ENCODE measurements at regions not wholly inside any gene's neighbourhood (a gene's known extent, or its start where the extent isn't known, plus 50 kb on each side); places are given as distances from the start of the nearest gene placed in this dataset.

DNA sequence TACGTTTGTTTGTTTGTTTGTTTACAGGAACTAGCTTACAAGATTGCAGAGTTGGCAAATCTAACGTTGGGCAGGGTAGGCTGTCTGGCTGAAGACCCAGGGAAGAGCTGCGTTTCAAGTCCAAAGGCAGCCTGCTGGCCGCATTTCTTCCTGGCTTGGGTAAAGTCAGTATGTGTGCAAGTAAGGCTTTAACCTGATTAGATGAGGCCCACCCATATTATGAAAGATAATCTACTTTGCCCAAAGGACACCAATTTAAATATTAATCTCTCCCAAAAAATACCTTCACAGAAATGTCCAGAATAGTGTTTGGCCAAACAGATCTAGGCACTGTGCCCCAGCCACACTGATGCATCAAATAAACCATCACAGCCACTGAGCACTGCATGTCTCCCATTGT, 228.9 kb upstream of the HABP2 start:
- H3K27ac Mint-ChIP-seq (ENCODE audit: unreplicated experiment) = no peak overlapping the region
- no peak for DNase-seq (ENCODE audit: extremely low spot score, unreplicated experiment)
- H3K36me3 Mint-ChIP-seq (ENCODE audit: unreplicated experiment) = no peaks in the 10 kb centered on the region
- H3K4me3 Mint-ChIP-seq (ENCODE audit: unreplicated experiment) = no peak overlapping the region
- no peaks in the 10 kb centered on the region for H3K9me3 Mint-ChIP-seq (ENCODE audit: unreplicated experiment)
- no peak for TF ChIP-seq CTCF (IDR thresholded peaks at IDR 0.05)
- peaks cover 58% of the 10 kb centered on the region for H3K4me1 Mint-ChIP-seq (ENCODE audit: unreplicated experiment)
- H3K27me3 Mint-ChIP-seq (ENCODE audit: unreplicated experiment) = no peaks in the 10 kb centered on the region

DNA sequence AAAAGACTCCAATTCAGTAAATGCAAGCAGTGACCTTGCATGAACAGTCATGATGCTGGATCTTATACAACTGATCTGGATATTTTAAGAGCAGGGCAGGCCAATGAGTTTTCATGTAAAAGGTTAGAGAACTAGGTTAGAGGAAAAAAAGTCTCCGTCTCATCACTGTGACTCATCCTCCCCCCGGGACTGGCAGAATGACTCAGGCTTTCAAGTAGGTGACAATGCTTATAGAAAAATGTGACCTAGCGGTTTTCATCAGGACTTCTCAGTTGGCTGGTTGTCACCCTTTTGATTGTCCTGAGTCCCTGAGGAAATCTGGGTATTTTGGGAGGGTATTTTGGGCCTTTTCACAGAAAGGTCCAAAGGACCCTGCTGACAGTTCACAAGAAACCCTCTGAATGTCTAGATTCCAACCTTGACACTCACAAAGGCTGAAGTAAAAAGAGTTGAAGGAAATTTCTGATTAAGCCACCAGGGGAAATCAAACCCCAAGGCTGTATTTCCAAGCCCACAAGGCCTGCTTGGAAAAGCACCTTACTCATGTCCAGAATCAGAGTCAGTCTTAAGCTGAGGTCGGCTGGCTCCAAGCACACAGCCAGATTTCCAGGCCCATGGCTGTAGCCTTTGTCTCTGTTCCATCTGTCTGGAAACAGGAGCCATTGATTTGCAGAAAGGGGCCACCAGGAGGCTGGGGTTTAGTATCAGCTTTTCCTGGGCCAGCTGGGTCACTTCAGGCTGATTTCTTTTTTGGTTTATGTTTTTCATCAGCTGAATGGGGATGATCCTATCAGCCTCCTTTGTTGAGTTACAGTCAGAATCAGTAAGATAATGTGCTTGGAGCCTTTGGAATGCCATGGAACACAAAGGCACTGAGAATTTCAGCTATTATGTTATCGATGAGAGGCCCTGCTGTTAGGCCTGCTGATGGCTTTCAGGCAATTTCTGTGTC, 226.4 kb upstream of the HABP2 start:
- Mint-ChIP-seq H3K27me3 (ENCODE audit: unreplicated experiment) (no peaks in the 10 kb centered on the region), H3K36me3 (ENCODE audit: unreplicated experiment) (no peaks in the 10 kb centered on the region), H3K4me3 (ENCODE audit: unreplicated experiment) (no peak overlapping the region), H3K4me1 (ENCODE audit: unreplicated experiment) (peaks cover 44% of the 10 kb centered on the region), H3K9me3 (ENCODE audit: unreplicated experiment) (no peaks in the 10 kb centered on the region), H3K27ac (ENCODE audit: unreplicated experiment) (peak overlapping the region; percentile 89)
- peak; percentile 45 for TF ChIP-seq CTCF (IDR thresholded peaks at IDR 0.05)
- DNase-seq (ENCODE audit: extremely low spot score, unreplicated experiment) = no peak

DNA sequence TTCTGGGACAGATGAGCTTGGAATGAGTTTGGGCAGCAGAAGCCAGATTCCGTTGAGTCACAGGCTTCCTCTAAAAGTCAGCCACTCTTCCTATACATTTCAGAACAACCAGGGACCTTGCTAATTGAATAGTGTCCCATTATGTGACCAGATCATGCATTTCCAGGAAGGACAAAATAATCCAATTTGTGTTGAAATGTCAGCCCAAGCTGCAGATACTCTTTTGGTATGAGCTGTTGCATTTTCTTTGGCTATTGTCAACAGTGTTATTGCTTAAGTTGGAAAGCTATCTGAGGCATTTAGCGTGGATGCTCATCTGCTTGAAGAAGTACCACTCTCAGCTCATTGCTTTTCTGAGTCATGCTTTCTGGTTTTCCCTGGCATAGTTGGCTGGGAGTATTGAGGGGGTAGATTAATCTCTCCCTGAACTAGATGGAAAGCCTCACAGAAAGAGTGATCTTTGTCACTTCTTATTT, 223.7 kb upstream of the HABP2 start:
- Mint-ChIP-seq H3K4me3 (ENCODE audit: unreplicated experiment) (no peak overlapping the region), H3K9me3 (ENCODE audit: unreplicated experiment) (peaks cover 2% of the 10 kb centered on the region), H3K27me3 (ENCODE audit: unreplicated experiment) (no peaks in the 10 kb centered on the region), H3K4me1 (ENCODE audit: unreplicated experiment) (peaks cover 45% of the 10 kb centered on the region), H3K36me3 (ENCODE audit: unreplicated experiment) (no peaks in the 10 kb centered on the region), H3K27ac (ENCODE audit: unreplicated experiment) (peak overlapping the region; percentile 21)
- DNase-seq (ENCODE audit: extremely low spot score, unreplicated experiment) = no peak
- TF ChIP-seq CTCF (IDR thresholded peaks at IDR 0.05) = no peak

DNA sequence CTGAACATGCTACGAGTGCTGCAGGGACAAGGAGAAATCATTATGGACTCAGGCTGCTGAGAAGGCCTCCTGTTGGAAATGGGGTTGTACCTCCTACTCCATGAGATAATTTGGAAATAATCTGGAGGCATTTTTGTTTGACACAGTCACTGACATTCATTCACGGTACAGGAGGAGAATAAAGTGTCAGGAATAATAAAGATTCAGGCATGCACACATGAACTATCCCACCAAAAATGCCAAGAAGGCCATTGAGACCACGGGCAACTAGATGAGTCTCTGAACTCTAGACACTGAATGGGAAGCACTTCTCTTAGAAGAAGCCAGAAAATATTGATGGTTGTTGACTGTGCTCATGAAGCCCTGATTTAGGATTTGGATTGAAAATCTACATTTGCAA, 220.9 kb upstream of the HABP2 start:
- no peak for TF ChIP-seq CTCF (IDR thresholded peaks at IDR 0.05)
- peaks cover 4% of the 10 kb centered on the region for H3K36me3 Mint-ChIP-seq (ENCODE audit: unreplicated experiment)
- no peak overlapping the region for H3K27ac Mint-ChIP-seq (ENCODE audit: unreplicated experiment)
- no peak for DNase-seq (ENCODE audit: extremely low spot score, unreplicated experiment)
- peaks cover 48% of the 10 kb centered on the region for H3K4me1 Mint-ChIP-seq (ENCODE audit: unreplicated experiment)
- no peak overlapping the region for H3K4me3 Mint-ChIP-seq (ENCODE audit: unreplicated experiment)
- peaks cover 11% of the 10 kb centered on the region for H3K9me3 Mint-ChIP-seq (ENCODE audit: unreplicated experiment)
- H3K27me3 Mint-ChIP-seq (ENCODE audit: unreplicated experiment) = no peaks in the 10 kb centered on the region

GRCh38 chr10:113333313-113333712, 219.5 kb upstream of the HABP2 start:
- Mint-ChIP-seq H3K27ac (ENCODE audit: unreplicated experiment) (no peak overlapping the region), H3K36me3 (ENCODE audit: unreplicated experiment) (peaks cover 4% of the 10 kb centered on the region), H3K9me3 (ENCODE audit: unreplicated experiment) (peaks cover 11% of the 10 kb centered on the region), H3K4me3 (ENCODE audit: unreplicated experiment) (no peak overlapping the region), H3K4me1 (ENCODE audit: unreplicated experiment) (peaks cover 45% of the 10 kb centered on the region), H3K27me3 (ENCODE audit: unreplicated experiment) (no peaks in the 10 kb centered on the region)
- DNase-seq (ENCODE audit: extremely low spot score, unreplicated experiment) = no peak
- TF ChIP-seq CTCF (IDR thresholded peaks at IDR 0.05) = no peak

All from osteocyte (in vitro differentiated cells).